NCI-H1694 treated with DMSO at 0.1 percent for 48 hours (cell line): ENCODE measurements at regions not wholly inside any gene's neighbourhood (a gene's known extent, or its start where the extent isn't known, plus 50 kb on each side); places are given as distances from the start of the nearest gene placed in this dataset.

Experiments used
- DNase-seq: peaks from one replicate; lab custom pipeline; 2025; lab: John Stamatoyannopoulos, UW

DNA sequence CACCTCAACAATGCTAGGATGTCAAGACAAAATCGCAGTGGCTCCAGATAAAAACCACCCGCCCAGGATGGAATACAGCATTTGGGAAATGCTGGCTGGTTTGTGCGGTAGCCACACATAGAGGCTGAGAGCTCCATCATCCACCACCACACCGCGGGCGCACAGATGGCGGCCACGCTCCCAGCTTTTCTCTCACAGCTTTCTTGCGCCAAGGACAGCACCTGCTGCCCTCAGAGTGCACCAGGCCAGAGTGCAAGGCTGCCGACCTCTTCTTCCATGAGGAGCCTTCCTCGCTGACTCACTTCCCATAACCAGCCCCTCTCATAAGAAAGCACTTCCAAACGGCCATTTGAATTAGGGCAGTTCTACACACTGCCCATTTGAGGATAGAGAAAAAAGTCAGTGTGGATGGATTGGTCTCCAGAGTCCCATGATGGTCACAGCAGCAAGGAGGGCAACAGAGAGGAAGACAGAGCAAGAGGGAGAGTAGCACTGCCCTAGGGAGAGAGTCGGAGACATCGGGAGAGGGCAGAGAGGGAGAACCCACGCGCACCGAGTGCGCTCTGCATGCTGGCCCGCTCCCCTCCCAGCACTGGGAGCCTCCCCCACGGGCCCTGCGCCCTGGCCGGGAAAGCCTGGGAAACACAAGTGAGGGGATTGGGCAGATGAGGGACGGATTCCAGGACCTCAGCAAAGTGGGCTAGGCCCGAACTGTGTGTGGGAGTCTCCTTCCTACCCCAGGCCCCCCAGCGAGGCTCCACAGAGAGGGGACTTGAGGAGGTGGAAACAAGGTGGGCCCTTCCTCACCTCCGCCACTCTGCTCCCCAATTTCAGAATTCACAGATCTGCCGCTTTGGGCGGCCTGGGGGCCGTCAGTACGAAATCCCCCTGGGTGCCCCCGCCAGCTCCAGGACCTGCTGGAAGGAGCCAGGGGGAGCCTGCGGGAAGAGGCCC lies 156.9 kb downstream of the USP12 start:
- DNase-seq, result no peak

DNA sequence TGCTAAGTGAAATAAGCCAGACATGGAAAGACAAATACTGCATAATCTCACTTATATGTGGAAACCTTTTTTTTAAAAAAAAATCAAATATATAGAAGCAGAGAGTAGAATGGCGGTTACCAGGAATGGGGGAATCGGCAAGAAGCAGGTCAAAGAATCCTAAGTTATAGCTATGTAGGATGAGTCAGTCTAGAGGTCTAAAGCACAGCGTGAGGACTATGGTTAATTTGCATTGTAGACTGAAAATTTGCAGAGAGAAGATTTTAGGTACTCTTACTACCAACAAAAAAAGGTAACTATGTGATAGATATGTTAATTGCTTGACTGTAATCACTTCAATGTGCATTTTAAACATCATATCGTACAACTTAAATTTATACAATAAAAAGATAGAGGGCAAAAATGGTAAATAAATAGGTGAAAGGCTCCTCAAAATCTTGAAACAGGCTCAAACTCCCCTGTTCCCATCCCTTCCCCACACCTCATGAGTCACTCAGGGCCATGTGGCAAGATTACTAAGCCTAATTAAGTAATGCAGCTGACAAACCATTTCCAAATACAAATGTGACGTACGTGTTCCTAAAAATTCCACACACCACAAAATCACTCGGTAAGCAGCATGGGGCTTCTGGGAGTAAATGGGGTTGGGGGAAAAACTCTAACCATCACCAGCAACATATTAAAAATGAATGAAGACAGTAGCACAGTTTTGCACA lies 159.0 kb downstream of the USP12 start:
- DNase-seq, result no peak

GRCh38 chr13:27011661-27012060 lies 159.9 kb downstream of the USP12 start:
- no peak for DNase-seq

- no peak for DNase-seq
Observed at GRCh38 chr13:27008733-27009132, 162.9 kb downstream of the USP12 start.

GRCh38 chr13:27007166-27007565 lies 164.4 kb downstream of the USP12 start:
- peak; percentile 91 for DNase-seq

- DNase-seq, result peak; percentile 67
Observed at GRCh38 chr13:27006519-27007161, 165.0 kb downstream of the USP12 start.

GRCh38 chr13:27005976-27006518 lies 165.6 kb downstream of the USP12 start:
- DNase-seq, result no peak

GRCh38 chr13:27005556-27005955 lies 166.1 kb downstream of the USP12 start:
- DNase-seq, result peak; percentile 78

- DNase-seq, result peak; percentile 15
Observed at GRCh38 chr13:27004866-27005265, 166.7 kb downstream of the USP12 start.

- DNase-seq, result no peak
Observed at GRCh38 chr13:27004326-27004725, 167.3 kb downstream of the USP12 start.

DNA sequence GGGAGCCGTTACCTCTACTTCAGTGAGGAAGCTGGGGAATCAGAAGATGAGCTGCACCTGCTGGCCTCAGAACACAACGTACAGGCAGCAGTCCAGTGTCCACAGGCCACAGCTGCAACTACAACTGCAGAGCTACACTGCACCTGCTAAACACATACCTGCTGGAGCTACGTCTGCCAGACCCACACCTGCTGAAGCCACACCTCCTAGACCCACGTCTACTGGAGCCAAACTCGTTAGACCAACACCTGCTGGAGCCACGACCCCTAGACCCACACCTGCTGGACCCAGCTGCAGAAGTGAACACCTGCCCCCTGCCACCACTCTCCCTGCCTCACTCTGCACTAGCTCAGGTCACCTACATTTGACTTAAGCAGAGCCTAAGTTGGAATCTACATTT lies 169.9 kb downstream of the USP12 start:
- DNase-seq, result no peak

DNA sequence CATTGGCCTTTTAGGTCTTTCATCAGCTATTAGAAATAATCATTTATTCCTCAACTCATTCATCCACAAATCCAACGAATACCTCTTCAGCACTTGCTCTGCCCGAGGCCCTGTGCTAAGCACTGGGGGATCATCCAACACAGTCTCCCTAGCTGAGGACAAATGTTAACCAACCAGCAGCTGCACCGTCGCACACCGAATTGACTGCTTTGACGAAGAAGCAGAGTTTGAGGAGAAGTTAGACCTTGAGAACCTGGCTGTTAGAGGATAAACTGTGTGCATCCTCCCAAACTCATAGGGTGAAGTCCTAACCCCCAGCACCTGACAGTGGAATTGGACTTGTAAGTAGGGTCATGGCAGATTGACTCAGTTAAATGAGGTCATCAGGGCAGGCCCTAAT lies 170.9 kb downstream of the USP12 start:
- DNase-seq, result no peak

- no peak for DNase-seq
Observed at GRCh38 chr13:26999499-26999898, 172.1 kb downstream of the USP12 start.

DNA sequence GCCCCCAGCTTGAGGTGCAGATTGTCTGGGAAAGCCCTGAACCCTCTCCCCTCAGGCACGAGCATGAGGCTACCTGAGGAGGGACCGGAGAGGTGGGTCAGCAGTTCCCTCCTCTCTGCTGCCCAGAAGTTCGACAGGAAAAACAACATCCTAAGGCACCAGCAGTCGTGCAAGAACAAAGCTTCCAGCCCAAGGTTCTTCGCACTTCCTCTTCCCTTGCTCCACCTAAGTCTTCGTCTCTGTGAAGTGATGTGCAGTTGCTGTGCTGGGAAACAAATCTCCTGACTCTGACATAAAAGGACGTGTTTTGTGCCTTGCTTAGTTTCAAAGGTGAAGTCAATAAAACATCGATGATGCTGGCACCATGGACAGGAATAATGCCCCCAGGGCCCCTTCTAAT lies 173.3 kb downstream of the USP12 start:
- no peak for DNase-seq

- no peak for DNase-seq
Observed at GRCh38 chr13:26996965-26997752, 174.5 kb downstream of the USP12 start.

GRCh38 chr13:26995159-26995558 lies 176.5 kb downstream of the USP12 start:
- no peak for DNase-seq

DNA sequence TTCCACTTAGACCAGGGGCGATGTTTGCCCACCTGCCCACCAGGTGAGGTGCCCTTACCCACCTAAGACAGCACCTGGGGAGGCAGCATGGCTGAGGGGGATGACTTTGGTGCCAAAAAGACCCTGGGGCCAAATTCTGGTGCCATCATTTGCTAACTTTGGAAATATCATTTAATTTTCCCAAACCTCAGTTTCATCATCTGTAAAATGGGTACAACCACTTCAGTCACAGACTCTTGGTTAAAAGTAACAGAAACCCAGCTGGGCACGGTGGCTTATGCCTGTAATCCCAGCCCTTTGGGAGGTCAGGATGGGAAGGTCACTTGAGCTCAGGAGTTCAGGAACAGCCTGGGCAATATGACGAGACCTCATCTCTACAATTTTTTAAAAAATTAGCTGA lies 177.8 kb downstream of the USP12 start:
- DNase-seq, result no peak

GRCh38 chr13:26992951-26993719 lies 178.5 kb downstream of the USP12 start:
- no peak for DNase-seq

DNA sequence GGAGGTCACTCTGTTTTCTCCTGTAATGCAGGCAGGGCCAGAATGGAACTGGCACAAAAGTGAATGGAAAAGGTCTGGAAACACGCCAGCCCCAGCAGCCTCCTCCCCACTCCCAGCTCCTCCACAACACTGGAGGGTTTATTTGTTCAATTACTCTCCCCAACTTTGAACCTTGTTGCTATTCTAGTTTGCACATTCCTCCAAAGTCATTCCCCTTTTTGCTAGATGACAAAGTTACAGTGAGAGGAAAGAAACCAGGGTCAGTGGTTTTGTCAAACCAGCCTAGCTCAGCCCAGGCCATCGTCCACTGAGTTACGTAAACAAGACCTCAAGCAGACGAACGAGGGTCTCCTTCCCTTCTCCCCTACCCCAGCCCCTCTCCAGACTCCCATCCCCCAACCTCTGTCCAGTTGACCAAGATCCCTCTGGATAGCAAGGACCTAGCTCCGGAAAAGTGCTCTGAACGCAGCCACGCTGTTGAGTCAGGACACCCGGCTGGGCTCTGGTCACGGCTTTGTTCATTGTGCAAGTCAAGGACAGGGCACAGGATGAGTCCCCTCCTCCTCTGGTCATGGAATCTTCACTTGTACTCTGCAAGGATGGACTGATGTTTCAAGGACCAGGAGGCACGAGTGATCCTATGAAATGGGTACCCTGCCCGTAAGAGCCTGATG lies 180.0 kb downstream of the USP12 start:
- DNase-seq, result no peak
